CD14-positive monocyte (primary cell): ENCODE measurements at regions not wholly inside any gene's neighbourhood (a gene's known extent, or its start where the extent isn't known, plus 50 kb on each side); places are given as distances from the start of the nearest gene placed in this dataset.

Experiments used
- DNase-seq, 3 donors: peaks; one replicate each; pipeline ENCODE4 v3.0.0-alpha.2; 2011 to 2022
- H2AFZ ChIP-seq: 2 replicates; pipeline ENCODE4 v1.6.0; 2012; ENCODE audit warnings: mild to moderate bottlenecking, low read depth, low read length, inconsistent platforms; ENCODE audit not compliant: insufficient read depth, poor library complexity, severe bottlenecking
- H3K27ac ChIP-seq, 2 donors: 1 replicate in 1 of 2; 2 replicates in 1 of 2; pipeline ENCODE4 v1.5.1; 2012 to 2013; ENCODE audit warnings: low read length in 2 of 2, control low read depth in 1 of 2, inconsistent platforms in 1 of 2, low read depth in 1 of 2, mild to moderate bottlenecking in 1 of 2
- H3K27me3 ChIP-seq, 2 donors: one replicate each; pipeline versions ENCODE4 v1.6.0 to v1.6.1; 2011 to 2013; ENCODE audit warnings: low read length in 2 of 2; ENCODE audit not compliant: control insufficient read depth in 2 of 2, insufficient read depth in 2 of 2
- H3K36me3 ChIP-seq, 2 donors: replicated peaks in 1 of 2; 1 replicate in 1 of 2; 2 replicates in 1 of 2; pipeline versions ENCODE4 v1.5.1 to v1.6.1; 2012 to 2013; ENCODE audit warnings: low read length in 2 of 2, control low read depth in 1 of 2, inconsistent platforms in 1 of 2, mild to moderate bottlenecking in 1 of 2; ENCODE audit not compliant: insufficient read depth in 2 of 2, control insufficient read depth in 1 of 2
- H3K4me1 ChIP-seq, 2 donors: 1 replicate in 1 of 2; 2 replicates in 1 of 2; pipeline versions ENCODE4 v1.5.1 to v1.6.1; 2012 to 2013; ENCODE audit warnings: low read length in 2 of 2, control low read depth in 1 of 2, inconsistent platforms in 1 of 2, mild to moderate bottlenecking in 1 of 2, moderate library complexity in 1 of 2; ENCODE audit not compliant: insufficient read depth in 2 of 2, control insufficient read depth in 1 of 2
- H3K4me2 ChIP-seq: replicated peaks from 2 replicates; pipeline ENCODE3; 2012; ENCODE audit warnings: low read length, moderate library complexity, mild to moderate bottlenecking; ENCODE audit not compliant: poor library complexity, severe bottlenecking; ENCODE audit errors: extremely low read depth
- H3K4me3 ChIP-seq, 3 experiments: fragments of 200-600 bp in 1 of 3; sonication (generic) in 1 of 3; replicated peaks in 1 of 3; 1 replicate in 2 of 3; 2 replicates in 1 of 3; pipeline ENCODE4 v1.5.1; 2011 to 2013; ENCODE audit warnings: low read length in 3 of 3, mild to moderate bottlenecking in 3 of 3, control low read depth in 2 of 3, low read depth in 2 of 3, inconsistent platforms in 1 of 3, moderate library complexity in 1 of 3
- H3K79me2 ChIP-seq: 2 replicates; pipeline ENCODE4 v1.6.0; 2012; ENCODE audit warnings: mild to moderate bottlenecking, control low read depth, inconsistent platforms, low read length, moderate library complexity; ENCODE audit not compliant: insufficient read depth
- H3K9ac ChIP-seq: 2 replicates; pipeline ENCODE4 v1.6.0; 2017; ENCODE audit warnings: low read length, mild to moderate bottlenecking; ENCODE audit not compliant: insufficient read depth, poor library complexity, severe bottlenecking
- H3K9me3 ChIP-seq, 2 donors: replicated peaks in 1 of 2; 1 replicate in 1 of 2; 2 replicates in 1 of 2; pipeline versions ENCODE4 v1.5.1 to v1.6.1; 2012 to 2013; ENCODE audit warnings: low read length in 2 of 2, control low read depth in 1 of 2; ENCODE audit not compliant: control insufficient read depth in 1 of 2, insufficient read depth in 1 of 2
- H4K20me1 ChIP-seq: 2 replicates; pipeline ENCODE4 v1.6.0; 2012; ENCODE audit warnings: mild to moderate bottlenecking, low read length, control low read depth, moderate library complexity; ENCODE audit not compliant: insufficient read depth
- H3K27ac Mint-ChIP-seq, 7 donors: one replicate each; pipeline ENCODE4 v1.8.0; 2020; ENCODE audit warnings: mild to moderate bottlenecking in 7 of 7, mixed read lengths in 7 of 7, moderate library complexity in 6 of 7, inconsistent platforms in 2 of 7
- H3K27me3 Mint-ChIP-seq, 3 donors: one replicate each; pipeline ENCODE4 v1.8.0; 2021 to 2022; ENCODE audit warnings: low read depth in 3 of 3, mild to moderate bottlenecking in 3 of 3, mixed read lengths in 3 of 3, moderate library complexity in 3 of 3, inconsistent platforms in 1 of 3
- H3K36me3 Mint-ChIP-seq, 2 donors: one replicate each; pipeline ENCODE4 v1.8.0; 2020; ENCODE audit warnings: mixed read lengths in 2 of 2, inconsistent platforms in 1 of 2, mild to moderate bottlenecking in 1 of 2
- H3K4me1 Mint-ChIP-seq: one replicate; pipeline ENCODE4 v1.8.0; 2020; ENCODE audit warnings: mild to moderate bottlenecking, mixed read lengths
- H3K4me3 Mint-ChIP-seq, 2 donors: one replicate each; pipeline ENCODE4 v1.8.0; 2020; ENCODE audit warnings: mild to moderate bottlenecking in 2 of 2, mixed read lengths in 2 of 2, moderate library complexity in 1 of 2
- H3K9me3 Mint-ChIP-seq, 7 donors: one replicate each; pipeline ENCODE4 v1.8.0; 2020 to 2022; ENCODE audit warnings: mixed read lengths in 7 of 7, mild to moderate bottlenecking in 6 of 7, moderate library complexity in 6 of 7, inconsistent platforms in 2 of 7
- WGBS: methylation state at CpG from one replicate; pipeline ENCODE4 v1.1.5; 2013; ENCODE audit warnings: missing lambda C conversion rate; ENCODE audit not compliant: insufficient coverage; 5-methylcytosine and 5-hydroxymethylcytosine counted together
- intact Hi-C, 2 donors: fragments of 100-400 bp; cut with micrococcal nuclease; formaldehyde crosslinking; loops; one replicate each; pipeline versions ENCODE4 v1.15.0 to v1.15.1; 2023
- TF ChIP-seq, protein P1 (sequence below): fragments of 200-600 bp; IDR thresholded peaks from one replicate; pipeline ENCODE4 v1.8.0; 2022; ENCODE audit warnings: antibody characterized with exemption, mild to moderate bottlenecking

DNA sequence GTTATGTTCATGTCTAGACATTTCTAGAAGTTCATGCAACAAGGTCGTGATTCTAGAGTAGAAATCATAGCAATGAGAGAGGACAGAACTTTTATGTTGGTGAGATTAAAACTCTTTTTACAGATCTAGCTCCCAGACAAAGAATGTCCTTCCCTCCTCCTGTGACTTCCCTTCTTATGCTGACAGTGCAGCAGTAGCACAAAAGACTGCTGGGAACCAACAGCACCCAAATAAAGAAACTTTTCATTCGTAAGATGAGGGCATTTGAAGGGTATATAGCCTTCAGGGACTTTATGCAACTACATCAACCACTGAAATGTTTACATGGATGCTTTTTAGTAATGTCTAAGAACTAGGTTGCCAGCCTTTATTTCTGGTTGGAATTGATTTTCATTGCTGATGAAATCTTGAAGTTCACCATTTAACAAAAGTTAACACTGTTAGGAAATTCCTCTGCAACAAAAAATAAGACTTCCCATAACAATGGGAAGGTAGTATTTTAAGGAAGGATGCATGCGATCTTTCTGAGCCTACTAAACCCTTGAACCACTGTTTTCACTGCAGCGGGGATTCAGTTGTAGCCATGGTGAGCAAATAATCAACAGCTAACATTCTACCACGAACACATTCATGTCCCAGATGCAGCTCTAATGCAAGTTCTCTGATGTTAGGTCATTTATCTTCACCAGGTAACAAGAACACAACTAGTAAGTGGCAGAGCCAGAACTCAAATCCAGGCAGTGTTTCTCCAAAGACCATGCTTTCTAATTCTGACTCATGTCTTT lies 672.8 kb downstream of the PTPRC start:
- H3K36me3 ChIP-seq: no peaks in the 10 kb centered on the region
- no peak overlapping the region for H3K4me3 ChIP-seq
- no peaks in the 10 kb centered on the region for H3K27me3 ChIP-seq
- H3K4me1 ChIP-seq: no peaks in the 10 kb centered on the region
- 100% methylated on average over 1 of the region's 5 CpGs for WGBS
- H3K4me3 Mint-ChIP-seq: no peak overlapping the region
- H3K4me1 Mint-ChIP-seq: no peaks in the 10 kb centered on the region
- no peaks in the 10 kb centered on the region for H3K36me3 Mint-ChIP-seq
- no peaks in the 10 kb centered on the region for H3K9me3 ChIP-seq
- H3K27me3 Mint-ChIP-seq: no peaks in the 10 kb centered on the region
- no peak overlapping the region for H3K9ac ChIP-seq
- no peak overlapping the region for H3K27ac ChIP-seq
- H2AFZ ChIP-seq: no peak overlapping the region
- peaks cover 0 to 1% (median 0%) of the 10 kb centered on the region in 7 donors for H3K9me3 Mint-ChIP-seq
- no peak overlapping the region for H3K27ac Mint-ChIP-seq
- H3K79me2 ChIP-seq: no peaks in the 10 kb centered on the region
- TF ChIP-seq, protein P1, sequence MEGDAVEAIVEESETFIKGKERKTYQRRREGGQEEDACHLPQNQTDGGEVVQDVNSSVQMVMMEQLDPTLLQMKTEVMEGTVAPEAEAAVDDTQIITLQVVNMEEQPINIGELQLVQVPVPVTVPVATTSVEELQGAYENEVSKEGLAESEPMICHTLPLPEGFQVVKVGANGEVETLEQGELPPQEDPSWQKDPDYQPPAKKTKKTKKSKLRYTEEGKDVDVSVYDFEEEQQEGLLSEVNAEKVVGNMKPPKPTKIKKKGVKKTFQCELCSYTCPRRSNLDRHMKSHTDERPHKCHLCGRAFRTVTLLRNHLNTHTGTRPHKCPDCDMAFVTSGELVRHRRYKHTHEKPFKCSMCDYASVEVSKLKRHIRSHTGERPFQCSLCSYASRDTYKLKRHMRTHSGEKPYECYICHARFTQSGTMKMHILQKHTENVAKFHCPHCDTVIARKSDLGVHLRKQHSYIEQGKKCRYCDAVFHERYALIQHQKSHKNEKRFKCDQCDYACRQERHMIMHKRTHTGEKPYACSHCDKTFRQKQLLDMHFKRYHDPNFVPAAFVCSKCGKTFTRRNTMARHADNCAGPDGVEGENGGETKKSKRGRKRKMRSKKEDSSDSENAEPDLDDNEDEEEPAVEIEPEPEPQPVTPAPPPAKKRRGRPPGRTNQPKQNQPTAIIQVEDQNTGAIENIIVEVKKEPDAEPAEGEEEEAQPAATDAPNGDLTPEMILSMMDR: no peak
- H3K4me2 ChIP-seq: no peak overlapping the region
- no peaks in the 10 kb centered on the region for H4K20me1 ChIP-seq
- DNase-seq: no peak
- intact Hi-C loops: no loop called here

DNA sequence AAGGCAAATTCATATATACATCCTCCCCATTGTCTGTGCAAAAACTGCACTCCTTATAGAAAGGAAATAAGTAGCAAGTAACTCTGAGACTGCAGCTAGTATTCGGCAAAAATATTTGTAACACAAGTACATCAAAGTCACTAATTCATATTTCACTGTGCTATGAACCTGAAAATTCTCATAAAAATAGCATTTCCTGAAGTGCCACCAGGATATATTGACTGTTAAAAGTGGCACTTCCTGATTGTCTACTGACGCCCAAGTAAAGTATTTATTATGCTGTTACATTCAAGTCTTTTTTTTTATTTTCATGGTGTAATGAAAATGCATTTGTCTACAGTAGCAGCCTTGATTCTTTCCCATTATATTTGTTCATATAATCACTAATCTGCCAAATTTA lies 673.8 kb downstream of the PTPRC start:
- H3K27ac Mint-ChIP-seq: no peak overlapping the region
- no peaks in the 10 kb centered on the region for H3K36me3 Mint-ChIP-seq
- no peak overlapping the region for H2AFZ ChIP-seq
- no peak overlapping the region for H3K27ac ChIP-seq
- no peaks in the 10 kb centered on the region for H3K4me1 Mint-ChIP-seq
- DNase-seq: no peak
- H3K9ac ChIP-seq: no peak overlapping the region
- TF ChIP-seq, protein P1: no peak
- no peaks in the 10 kb centered on the region for H3K9me3 ChIP-seq
- H3K4me3 Mint-ChIP-seq: no peak overlapping the region
- H3K36me3 ChIP-seq: no peaks in the 10 kb centered on the region
- no peaks in the 10 kb centered on the region for H3K27me3 Mint-ChIP-seq
- no peaks in the 10 kb centered on the region for H3K79me2 ChIP-seq
- H3K27me3 ChIP-seq: no peaks in the 10 kb centered on the region
- H3K4me1 ChIP-seq: no peaks in the 10 kb centered on the region
- no peaks in the 10 kb centered on the region for H4K20me1 ChIP-seq
- H3K4me2 ChIP-seq: no peak overlapping the region
- WGBS: no CpG with 5 or more reads among the region's 2 CpGs
- no peak overlapping the region for H3K4me3 ChIP-seq
- H3K9me3 Mint-ChIP-seq: peaks cover 0 to 1% (median 0%) of the 10 kb centered on the region in 7 donors
- intact Hi-C loops: no loop called here
